Stimulated activated naive CD8-positive, alpha-beta T cell treated with anti-CD3 and anti-CD28 coated beads, Interleukin-15, Interleukin-2, amounts not matched to agents 100 ng/mL and 50 ng/mL, for 24 hours (primary cell): ENCODE measurements at regions not wholly inside any gene's neighbourhood (a gene's known extent, or its start where the extent isn't known, plus 50 kb on each side); places are given as distances from the start of the nearest gene placed in this dataset.

Source experiments
- H3K27ac Mint-ChIP-seq: one replicate; pipeline ENCODE4 v1.8.0; 2021; ENCODE audit warnings: mild to moderate bottlenecking, mixed read lengths
- H3K27me3 Mint-ChIP-seq: one replicate; pipeline ENCODE4 v1.8.0; 2021; ENCODE audit warnings: mixed read lengths
- H3K36me3 Mint-ChIP-seq: one replicate; pipeline ENCODE4 v1.8.0; 2021; ENCODE audit warnings: low read depth, mixed read lengths
- H3K4me1 Mint-ChIP-seq: one replicate; pipeline ENCODE4 v1.8.0; 2021; ENCODE audit warnings: low read depth, mixed read lengths
- H3K4me3 Mint-ChIP-seq: one replicate; pipeline ENCODE4 v1.8.0; 2021; ENCODE audit warnings: mild to moderate bottlenecking, mixed read lengths
- H3K9me3 Mint-ChIP-seq: one replicate; pipeline ENCODE4 v1.8.0; 2021; ENCODE audit warnings: mixed read lengths

- Mint-ChIP-seq H3K27me3 (no peaks in the 10 kb centered on the region), H3K4me3 (no peak overlapping the region), H3K27ac (no peak overlapping the region), H3K9me3 (peaks cover 4% of the 10 kb centered on the region), H3K36me3 (no peaks in the 10 kb centered on the region), H3K4me1 (no peaks in the 10 kb centered on the region)
Measured at GRCh38 chr20:10898552-10898951, 224.8 kb upstream of the JAG1 start.

GRCh38 chr20:10902174-10902573, 228.4 kb upstream of the JAG1 start:
- Mint-ChIP-seq H3K27ac (no peak overlapping the region), H3K4me1 (no peaks in the 10 kb centered on the region), H3K27me3 (no peaks in the 10 kb centered on the region), H3K9me3 (peaks cover 4% of the 10 kb centered on the region), H3K4me3 (no peak overlapping the region), H3K36me3 (no peaks in the 10 kb centered on the region)

- Mint-ChIP-seq H3K4me1 (no peaks in the 10 kb centered on the region), H3K27me3 (no peaks in the 10 kb centered on the region), H3K4me3 (no peak overlapping the region), H3K9me3 (peaks cover 4% of the 10 kb centered on the region), H3K36me3 (no peaks in the 10 kb centered on the region), H3K27ac (no peak overlapping the region)
Measured at GRCh38 chr20:10902576-10903282, 228.9 kb upstream of the JAG1 start.

DNA sequence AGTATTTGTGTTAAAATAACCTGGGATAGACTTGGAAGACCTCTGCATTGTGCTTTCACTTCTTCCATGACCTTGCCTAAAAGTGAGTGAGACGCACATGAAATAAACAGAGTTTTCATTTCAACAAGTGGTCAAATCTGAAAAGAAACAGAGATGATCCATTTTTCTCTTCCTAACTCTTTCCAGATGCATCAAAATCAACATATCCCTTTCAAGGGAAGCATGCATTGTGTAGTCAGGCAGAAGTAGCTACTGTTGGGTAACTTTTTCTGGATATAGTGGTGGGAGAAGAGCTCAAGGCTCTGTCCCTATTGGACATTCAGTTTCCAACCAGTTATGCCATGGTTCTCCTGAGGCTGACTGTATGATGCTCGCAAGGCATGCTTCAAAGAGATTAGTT, 233.0 kb upstream of the JAG1 start:
- H3K27me3 Mint-ChIP-seq: no peaks in the 10 kb centered on the region
- no peaks in the 10 kb centered on the region for H3K4me1 Mint-ChIP-seq
- H3K9me3 Mint-ChIP-seq: no peaks in the 10 kb centered on the region
- no peak overlapping the region for H3K4me3 Mint-ChIP-seq
- H3K36me3 Mint-ChIP-seq: no peaks in the 10 kb centered on the region
- no peak overlapping the region for H3K27ac Mint-ChIP-seq

DNA sequence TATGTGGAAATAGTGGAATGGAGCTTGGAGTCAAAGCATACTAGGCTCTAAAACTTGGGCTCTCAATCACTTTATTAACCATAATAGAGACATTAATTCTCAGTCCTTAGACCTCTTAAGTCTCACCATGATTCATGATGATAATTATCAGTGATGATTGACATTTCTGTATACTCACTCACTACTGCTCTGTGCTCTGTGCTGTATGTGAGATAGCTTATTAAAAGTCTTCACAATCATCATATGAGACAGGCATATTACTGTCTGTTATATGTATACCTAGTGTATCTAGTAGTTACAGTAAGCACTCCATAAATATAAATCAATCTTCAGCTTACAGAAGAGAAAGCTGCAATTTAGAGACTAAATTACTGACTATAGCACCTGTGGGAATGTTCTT, 236.0 kb upstream of the JAG1 start:
- Mint-ChIP-seq H3K36me3 (no peaks in the 10 kb centered on the region), H3K27me3 (no peaks in the 10 kb centered on the region), H3K9me3 (no peaks in the 10 kb centered on the region), H3K4me3 (no peak overlapping the region), H3K27ac (no peak overlapping the region), H3K4me1 (no peaks in the 10 kb centered on the region)

DNA sequence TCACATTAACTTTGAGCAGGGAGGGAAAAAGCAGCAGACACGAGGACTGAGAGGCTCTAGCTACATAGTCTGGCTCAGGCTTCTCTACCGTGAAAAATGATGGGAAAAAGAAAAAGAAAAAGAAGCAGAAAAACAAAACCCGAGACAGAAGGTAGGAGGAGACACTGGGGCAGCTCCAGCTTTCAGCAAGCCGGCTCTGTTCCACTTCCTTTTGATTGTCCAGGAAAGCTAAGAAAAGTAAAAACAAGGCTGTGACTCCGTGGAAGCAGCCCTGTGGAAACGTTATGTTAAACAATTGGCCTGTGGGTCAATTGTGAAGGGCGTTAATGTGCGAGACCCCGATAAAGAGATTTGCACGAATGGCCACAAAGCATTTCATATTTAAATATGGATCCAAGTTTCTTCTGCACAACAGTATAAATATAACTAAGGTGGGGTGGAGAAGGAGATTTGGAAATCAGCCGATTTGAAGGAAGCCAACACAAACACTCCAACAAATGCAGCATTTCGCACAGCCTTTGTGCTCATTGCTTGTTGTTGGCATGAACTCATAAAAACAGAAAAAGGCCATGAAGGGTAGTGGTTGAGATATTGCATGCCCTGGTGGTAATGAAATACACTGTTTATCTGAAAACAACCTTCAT, 236.9 kb upstream of the JAG1 start:
- Mint-ChIP-seq H3K27ac (no peak overlapping the region), H3K27me3 (no peaks in the 10 kb centered on the region), H3K9me3 (no peaks in the 10 kb centered on the region), H3K4me3 (no peak overlapping the region), H3K4me1 (no peaks in the 10 kb centered on the region), H3K36me3 (no peaks in the 10 kb centered on the region)

- no peak overlapping the region for H3K27ac Mint-ChIP-seq
- no peaks in the 10 kb centered on the region for H3K27me3 Mint-ChIP-seq
- no peaks in the 10 kb centered on the region for H3K36me3 Mint-ChIP-seq
- H3K9me3 Mint-ChIP-seq: no peaks in the 10 kb centered on the region
- H3K4me3 Mint-ChIP-seq: no peak overlapping the region
- no peaks in the 10 kb centered on the region for H3K4me1 Mint-ChIP-seq
Measured at GRCh38 chr20:10911298-10911697, 237.5 kb upstream of the JAG1 start.

GRCh38 chr20:10915815-10916214, 242.0 kb upstream of the JAG1 start:
- Mint-ChIP-seq H3K4me1 (no peaks in the 10 kb centered on the region), H3K4me3 (no peak overlapping the region), H3K27me3 (peaks cover 6% of the 10 kb centered on the region), H3K27ac (no peak overlapping the region), H3K36me3 (no peaks in the 10 kb centered on the region), H3K9me3 (peaks cover 5% of the 10 kb centered on the region)

DNA sequence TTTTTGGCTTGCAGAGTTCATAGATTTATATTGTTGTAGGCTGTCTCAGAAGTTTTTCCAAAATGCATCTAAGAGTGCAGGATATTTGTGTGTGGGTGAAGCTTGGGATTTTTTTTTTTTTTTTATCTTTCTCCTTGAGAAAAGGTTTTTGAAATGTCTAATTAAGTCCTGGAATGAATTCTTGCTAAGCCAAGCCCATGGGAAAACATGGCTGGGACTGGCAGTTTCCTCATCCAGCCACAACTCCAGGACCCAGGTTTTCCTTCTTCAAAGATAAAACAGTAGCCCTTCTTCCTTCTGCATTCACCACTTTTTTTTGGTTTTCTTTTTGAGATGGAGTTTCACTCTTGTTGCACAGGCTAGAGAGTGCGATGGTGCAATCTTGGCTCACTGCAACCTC, 242.5 kb upstream of the JAG1 start:
- Mint-ChIP-seq H3K27me3 (peaks cover 6% of the 10 kb centered on the region), H3K9me3 (peaks cover 5% of the 10 kb centered on the region), H3K4me3 (no peak overlapping the region), H3K4me1 (no peaks in the 10 kb centered on the region), H3K27ac (no peak overlapping the region), H3K36me3 (no peaks in the 10 kb centered on the region)

GRCh38 chr20:10917826-10918225, 244.0 kb upstream of the JAG1 start:
- Mint-ChIP-seq H3K27ac (no peak overlapping the region), H3K36me3 (no peaks in the 10 kb centered on the region), H3K27me3 (peaks cover 6% of the 10 kb centered on the region), H3K4me3 (no peak overlapping the region), H3K4me1 (no peaks in the 10 kb centered on the region), H3K9me3 (peaks cover 5% of the 10 kb centered on the region)

GRCh38 chr20:10919396-10920140, 245.8 kb upstream of the JAG1 start:
- no peak overlapping the region for H3K4me3 Mint-ChIP-seq
- no peaks in the 10 kb centered on the region for H3K36me3 Mint-ChIP-seq
- no peaks in the 10 kb centered on the region for H3K4me1 Mint-ChIP-seq
- no peak overlapping the region for H3K27ac Mint-ChIP-seq
- H3K9me3 Mint-ChIP-seq: peaks cover 5% of the 10 kb centered on the region
- peaks cover 6% of the 10 kb centered on the region for H3K27me3 Mint-ChIP-seq

GRCh38 chr20:10920396-10920795, 246.6 kb upstream of the JAG1 start:
- H3K27me3 Mint-ChIP-seq: peaks cover 6% of the 10 kb centered on the region
- H3K27ac Mint-ChIP-seq: no peak overlapping the region
- peaks cover 5% of the 10 kb centered on the region for H3K9me3 Mint-ChIP-seq
- H3K4me1 Mint-ChIP-seq: no peaks in the 10 kb centered on the region
- H3K4me3 Mint-ChIP-seq: no peak overlapping the region
- no peaks in the 10 kb centered on the region for H3K36me3 Mint-ChIP-seq

DNA sequence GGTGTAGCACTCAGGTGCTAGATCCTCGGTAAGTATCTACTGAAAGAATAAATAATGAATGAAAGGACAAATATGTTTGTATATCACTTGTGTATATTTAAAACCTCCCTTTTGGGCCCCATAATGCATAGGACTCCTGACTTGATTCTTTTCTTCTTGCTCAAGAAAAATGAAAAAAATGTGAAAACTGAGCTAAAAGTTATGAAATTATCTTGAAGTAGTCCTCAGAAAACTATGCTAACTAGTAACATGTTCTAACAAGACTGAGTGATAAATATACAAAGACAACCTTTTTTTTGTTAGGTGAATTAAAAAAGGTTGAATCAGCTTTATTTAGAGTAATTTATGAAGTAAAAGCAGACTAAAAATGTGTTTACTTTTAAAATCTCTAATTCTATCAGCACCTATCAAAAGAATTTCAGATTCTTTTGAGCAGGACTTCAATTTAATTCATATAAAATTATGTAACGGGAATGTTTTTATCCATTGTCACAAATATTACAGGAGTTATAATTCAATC, 247.8 kb upstream of the JAG1 start:
- no peaks in the 10 kb centered on the region for H3K4me1 Mint-ChIP-seq
- no peak overlapping the region for H3K4me3 Mint-ChIP-seq
- H3K27ac Mint-ChIP-seq: no peak overlapping the region
- H3K27me3 Mint-ChIP-seq: peaks cover 6% of the 10 kb centered on the region
- H3K36me3 Mint-ChIP-seq: no peaks in the 10 kb centered on the region
- peaks cover 5% of the 10 kb centered on the region for H3K9me3 Mint-ChIP-seq

DNA sequence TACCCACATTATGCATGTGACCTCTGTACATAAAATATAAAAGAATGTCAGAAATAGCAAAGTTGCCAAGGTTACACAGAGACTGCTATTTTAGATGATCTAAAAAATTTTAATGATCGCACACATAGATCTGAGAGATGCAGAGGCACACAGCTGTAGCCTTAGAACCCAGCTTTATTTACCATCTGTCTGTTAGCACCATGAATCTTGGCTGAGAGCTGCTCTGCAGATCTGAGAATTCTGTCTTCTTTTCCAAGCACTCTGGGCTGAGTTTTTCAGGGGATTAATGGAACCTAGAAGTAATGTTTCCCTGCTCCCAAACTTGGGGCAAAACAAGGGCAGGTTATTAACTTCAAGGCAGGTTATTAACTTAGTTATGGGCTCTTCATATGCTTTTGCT, 248.7 kb upstream of the JAG1 start:
- Mint-ChIP-seq H3K27me3 (peaks cover 6% of the 10 kb centered on the region), H3K4me1 (no peaks in the 10 kb centered on the region), H3K36me3 (no peaks in the 10 kb centered on the region)

DNA sequence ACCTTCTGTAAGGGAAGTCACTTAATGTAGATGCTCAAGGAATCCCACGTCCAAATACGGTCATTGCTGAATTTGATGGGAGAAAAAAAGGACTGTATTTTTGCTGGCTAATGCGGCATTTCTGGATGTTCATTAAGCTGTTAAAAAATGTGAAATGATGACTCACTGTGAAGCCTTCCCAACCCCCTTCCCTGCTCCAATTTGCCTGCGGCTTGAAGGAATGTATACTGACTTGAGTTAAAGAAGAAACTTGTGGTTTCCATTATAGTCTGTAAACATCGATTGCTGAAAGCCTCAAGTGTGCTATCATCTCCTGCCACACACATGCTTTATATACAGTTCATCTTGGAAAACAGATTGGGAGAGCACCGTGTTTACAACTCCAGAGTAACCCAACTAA, 249.1 kb upstream of the JAG1 start:
- Mint-ChIP-seq H3K4me3 (no peak overlapping the region), H3K27ac (no peak overlapping the region), H3K36me3 (no peaks in the 10 kb centered on the region), H3K27me3 (peaks cover 6% of the 10 kb centered on the region), H3K4me1 (no peaks in the 10 kb centered on the region), H3K9me3 (peaks cover 5% of the 10 kb centered on the region)

More for the DNA sequence above, 248.7 kb upstream of the JAG1 start:
- Mint-ChIP-seq H3K9me3 (peaks cover 5% of the 10 kb centered on the region), H3K27ac (no peak overlapping the region), H3K4me3 (no peak overlapping the region)
